GM21367 (cell line): ENCODE measurements at regions not wholly inside any gene's neighbourhood (a gene's known extent, or its start where the extent isn't known, plus 50 kb on each side); places are given as distances from the start of the nearest gene placed in this dataset.
"Not testable (repeated sequence)": the region's sequence is repeated elsewhere in the genome, so short reads cannot be mapped to it uniquely, and the experiment has no call there.

Experiments
- ATAC-seq: cut with Tn5 transposase; IDR thresholded peaks from one replicate; pipeline ENCODE4 v1.9.1; 2021; ENCODE audit not compliant: unreplicated experiment

GRCh38 chr12:59357811-59358210, 238.0 kb upstream of the SLC16A7 start:
- no peak for ATAC-seq

DNA sequence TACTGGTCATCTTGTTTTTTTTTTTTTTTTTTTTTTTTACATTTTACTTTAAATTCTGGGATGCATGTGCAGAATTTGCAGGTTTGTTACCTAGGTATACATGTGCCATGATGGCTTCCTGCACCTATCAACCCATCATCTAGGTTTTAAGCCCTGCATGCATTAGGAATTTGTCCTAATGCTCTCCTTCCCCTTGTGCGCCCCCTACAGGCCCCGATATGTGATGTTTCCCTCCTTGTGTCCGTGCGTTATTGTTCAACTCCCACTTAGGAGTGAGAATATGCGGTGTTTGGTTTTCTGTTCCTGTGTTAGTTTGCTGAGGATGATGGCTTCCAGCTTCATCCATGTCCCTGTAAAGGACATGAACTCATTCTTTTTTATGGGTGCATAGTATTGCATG, 249.6 kb upstream of the SLC16A7 start:
- ATAC-seq: not testable (repeated sequence)

GRCh38 chr12:59345406-59345805, 250.4 kb upstream of the SLC16A7 start:
- ATAC-seq: no peak

DNA sequence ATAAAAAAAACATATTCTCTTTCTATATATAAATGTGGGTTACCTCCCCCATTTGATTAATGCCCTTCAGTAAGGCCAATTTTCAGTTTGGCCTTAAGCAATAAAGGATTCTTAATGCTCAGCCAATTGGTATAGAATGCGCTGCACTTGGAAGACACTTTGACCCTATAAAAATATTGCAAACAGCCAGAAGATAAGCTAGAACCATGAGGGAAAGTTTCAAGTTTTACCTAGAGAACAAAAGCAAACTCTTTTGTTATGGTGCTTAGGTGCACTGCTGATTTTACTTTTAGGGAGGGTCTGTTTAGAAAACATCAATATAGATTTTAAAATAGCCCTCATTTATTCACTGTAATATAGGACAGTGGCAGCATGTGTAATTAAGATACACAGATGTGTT, 251.6 kb upstream of the SLC16A7 start:
- no peak for ATAC-seq

GRCh38 chr12:59329462-59329861, 266.4 kb upstream of the SLC16A7 start:
- ATAC-seq: no peak

DNA sequence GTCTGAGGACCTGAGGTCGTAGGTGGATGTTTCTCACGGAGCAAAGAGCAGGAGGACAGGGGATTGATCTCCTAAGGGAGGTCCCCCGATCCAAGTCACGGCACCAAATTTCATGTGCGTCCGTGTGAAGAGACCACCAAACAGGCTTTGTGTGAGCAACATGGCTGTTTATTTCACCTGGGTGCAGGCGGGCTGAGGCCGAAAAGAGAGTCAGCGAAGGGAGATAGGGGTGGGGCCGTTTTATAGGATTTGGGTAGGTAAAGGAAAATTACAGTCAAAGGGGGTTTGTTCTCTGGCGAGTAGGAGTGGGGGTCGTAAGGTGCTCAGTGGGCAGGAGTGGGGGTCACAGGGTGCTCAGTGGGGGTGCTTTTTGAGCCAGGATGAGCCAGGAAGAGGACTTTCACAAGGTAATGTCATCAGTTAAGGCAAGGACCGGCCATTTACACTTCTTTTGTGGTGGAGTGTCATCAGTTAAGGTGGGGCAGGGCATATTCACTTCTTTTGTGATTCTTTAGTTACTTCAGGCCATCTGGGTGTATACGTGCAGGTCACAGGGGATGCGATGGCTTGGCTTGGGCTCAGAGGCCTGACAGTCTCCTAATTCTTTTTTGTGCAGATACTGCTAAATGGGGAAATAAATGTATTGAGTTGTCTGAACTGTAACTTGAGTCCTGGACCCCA, 267.3 kb upstream of the SLC16A7 start:
- not testable (repeated sequence) for ATAC-seq

DNA sequence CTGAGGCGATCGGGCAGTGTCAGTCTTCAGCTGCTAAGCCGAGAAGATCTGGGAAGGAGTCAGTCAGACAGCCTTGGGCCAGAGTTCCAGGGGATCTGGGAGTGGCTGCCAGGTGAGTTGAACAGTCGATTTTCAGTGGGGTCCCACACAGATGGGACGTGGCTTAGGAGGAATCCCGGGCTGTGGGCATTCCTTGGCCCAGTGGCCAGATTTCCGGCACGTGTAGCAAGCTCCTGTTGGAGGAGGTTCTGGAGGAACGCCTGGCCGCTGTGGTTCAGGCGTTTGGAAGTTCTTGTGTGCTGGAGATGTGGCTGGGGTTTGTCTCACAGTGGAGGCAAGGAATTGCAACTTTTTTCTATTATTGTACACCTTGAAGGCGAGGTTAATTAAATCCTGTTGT, 269.4 kb upstream of the SLC16A7 start:
- ATAC-seq: not testable (repeated sequence)

DNA sequence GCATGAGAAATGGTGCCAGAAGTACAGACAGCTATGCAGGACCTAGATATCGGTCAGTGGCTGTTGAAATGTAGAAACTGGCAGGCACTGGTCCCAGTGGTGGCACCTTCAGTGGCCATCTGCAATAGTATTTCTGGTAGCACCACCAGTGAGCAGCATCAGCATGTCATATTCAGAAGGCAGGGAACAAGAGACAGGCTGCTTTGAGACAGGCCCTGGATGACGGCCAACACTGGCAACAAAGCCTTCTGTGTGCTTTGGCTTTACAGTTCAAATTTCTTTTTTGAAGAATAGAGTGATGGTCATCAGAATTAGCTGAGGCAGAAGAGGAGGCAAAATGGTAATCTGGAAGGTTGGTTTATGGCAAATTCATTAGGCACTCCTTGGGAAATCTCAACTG, 273.4 kb upstream of the SLC16A7 start:
- ATAC-seq: no peak

- no peak for ATAC-seq
Observed at GRCh38 chr12:59321278-59321677, 274.6 kb upstream of the SLC16A7 start.

GRCh38 chr12:59320112-59320511, 275.7 kb upstream of the SLC16A7 start:
- no peak for ATAC-seq

- ATAC-seq: no peak
Observed at GRCh38 chr12:59318940-59319339, 276.9 kb upstream of the SLC16A7 start.

DNA sequence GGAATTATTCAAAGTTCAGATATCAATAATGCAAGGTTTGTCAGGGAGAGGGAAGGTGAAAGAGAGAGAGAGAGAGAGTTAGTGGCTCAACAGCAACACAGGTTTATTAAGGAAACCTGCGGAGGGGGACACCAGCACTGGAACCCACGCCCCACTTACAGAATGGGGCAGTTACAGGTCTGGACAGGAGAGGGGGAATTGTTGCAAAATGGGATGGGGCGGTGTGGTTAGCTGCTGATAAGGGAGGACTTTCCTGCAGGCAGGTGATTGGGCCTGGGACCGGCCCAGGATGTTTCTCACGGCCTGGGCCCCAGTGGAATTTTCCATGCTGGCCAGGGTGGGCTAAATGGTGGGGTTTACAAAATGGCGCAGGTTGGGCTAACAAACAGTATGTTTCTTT, 278.2 kb upstream of the SLC16A7 start:
- ATAC-seq: no peak

DNA sequence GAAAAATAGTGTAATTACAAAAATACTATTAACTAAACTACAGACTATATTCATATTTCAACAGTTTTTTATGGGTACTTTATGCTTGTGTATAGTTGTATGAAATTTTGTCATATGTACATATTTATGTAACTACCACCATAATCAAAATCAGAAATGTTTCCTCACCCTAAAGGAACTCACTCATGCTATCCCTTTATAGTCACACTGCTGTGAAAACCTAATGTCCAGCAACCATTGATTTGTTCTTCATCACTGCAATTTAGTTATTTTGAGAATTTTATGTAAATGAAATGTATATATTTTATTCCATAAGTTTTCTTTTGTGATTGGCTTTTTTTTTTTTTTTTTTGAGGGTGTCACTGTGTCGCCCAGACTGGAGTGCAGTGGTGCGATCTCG, 278.9 kb upstream of the SLC16A7 start:
- ATAC-seq: no peak

- not testable (repeated sequence) for ATAC-seq
Observed at GRCh38 chr12:59316354-59316753, 279.5 kb upstream of the SLC16A7 start.

- no peak for ATAC-seq
Observed at GRCh38 chr12:59314209-59314608, 281.6 kb upstream of the SLC16A7 start.

DNA sequence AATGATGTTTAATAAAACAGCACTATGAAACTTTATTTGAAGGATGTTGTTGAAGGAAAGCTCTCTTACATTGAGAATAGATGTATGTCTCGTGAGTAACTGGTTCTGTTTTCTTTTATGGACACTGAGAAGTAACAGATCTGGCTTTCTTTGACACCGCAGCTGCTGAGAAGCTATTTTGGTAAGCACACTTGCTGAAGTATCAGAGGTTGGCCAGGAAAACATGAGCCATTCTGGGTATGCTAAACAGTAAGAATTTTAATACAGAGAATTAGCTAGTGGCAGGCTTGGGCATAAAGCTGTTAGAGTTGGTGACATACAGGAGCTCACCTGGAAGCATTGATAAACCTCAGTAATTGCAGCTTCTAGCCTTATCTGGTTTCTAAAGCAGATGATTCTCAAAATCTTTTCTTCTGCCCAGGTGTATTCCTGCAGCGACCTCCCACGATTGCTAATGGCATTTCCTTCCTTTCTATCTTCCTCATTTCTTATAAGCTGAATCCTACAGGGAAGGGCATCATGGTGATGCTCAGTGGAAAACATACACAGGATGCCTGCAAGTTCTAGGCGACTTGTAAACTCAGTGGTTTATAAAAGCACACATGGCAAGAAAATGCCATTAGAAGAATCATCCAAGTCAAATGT, 291.6 kb upstream of the SLC16A7 start:
- ATAC-seq: no peak

GRCh38 chr12:59298296-59298695, 297.5 kb upstream of the SLC16A7 start:
- ATAC-seq: no peak

DNA sequence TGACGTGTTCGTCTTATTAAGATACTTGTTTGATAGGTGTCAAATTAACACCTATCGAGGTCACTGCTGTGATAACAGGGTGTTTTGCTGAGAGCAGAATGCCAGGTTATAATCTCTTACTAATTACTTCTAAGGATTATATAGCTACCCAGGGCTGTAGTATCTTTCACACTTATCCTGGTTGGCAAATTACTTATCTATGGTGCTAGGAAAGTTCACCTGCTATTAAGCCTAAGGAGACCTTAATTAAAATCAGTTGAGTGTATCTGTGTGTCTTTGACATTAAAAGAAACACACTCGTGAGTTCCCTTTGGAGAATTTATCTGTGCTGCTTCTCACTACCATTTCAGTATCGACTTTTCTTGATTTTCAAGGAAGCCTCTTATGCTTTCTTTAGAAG, 301.6 kb upstream of the SLC16A7 start:
- ATAC-seq: no peak

- no peak for ATAC-seq
Observed at GRCh38 chr12:59282999-59283398, 312.8 kb upstream of the SLC16A7 start.

- not testable (repeated sequence) for ATAC-seq
Observed at GRCh38 chr12:59273561-59273960, 322.3 kb upstream of the SLC16A7 start.

GRCh38 chr12:59268295-59268809, 327.5 kb upstream of the SLC16A7 start:
- no peak for ATAC-seq

GRCh38 chr12:59260202-59260601, 335.6 kb upstream of the SLC16A7 start:
- ATAC-seq: no peak

- ATAC-seq: no peak
Observed at GRCh38 chr12:59252731-59253130, 332.4 kb upstream of the LRIG3 start.
